ENCODE measurements at regions not wholly inside any gene's neighbourhood (a gene's known extent, or its start where the extent isn't known, plus 50 kb on each side); places are given as distances from the start of the nearest gene placed in this dataset.

DNA sequence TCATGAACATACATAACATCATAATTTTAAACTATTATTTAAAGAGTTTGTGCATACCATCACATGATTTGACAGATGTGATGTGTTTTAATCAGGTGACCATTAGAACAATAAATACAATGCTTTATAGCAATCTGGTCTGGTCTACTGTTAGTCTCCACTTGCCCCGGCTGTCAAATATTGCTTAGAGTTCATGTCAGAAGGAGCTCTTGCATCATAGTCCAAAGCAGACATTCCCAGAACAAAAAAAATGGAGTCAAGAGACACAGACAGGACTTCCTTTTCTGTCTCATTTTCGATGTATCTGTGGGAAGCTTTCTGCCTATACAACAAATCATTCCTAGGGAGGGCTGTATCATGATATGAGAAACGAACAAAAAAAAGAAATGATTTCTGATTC is 979.2 kb upstream of the WWC1 start:
- TF ChIP-seq EZH2phosphoT487 (IDR thresholded peaks at IDR 0.05; ENCODE audit: insufficient read depth, low read depth) = no peak
- TF ChIP-seq EZH2 (IDR thresholded peaks at IDR 0.05; ENCODE audit: insufficient read depth, poor library complexity, severe bottlenecking) = no peak
